Fibroblast of peridontal ligament (primary cell): ENCODE measurements at regions not wholly inside any gene's neighbourhood (a gene's known extent, or its start where the extent isn't known, plus 50 kb on each side); places are given as distances from the start of the nearest gene placed in this dataset.
"Not testable (repeated sequence)": the region's sequence is repeated elsewhere in the genome, so short reads cannot be mapped to it uniquely, and the experiment has no call there.

Experiments used
- DNase-seq: peaks from one replicate; pipeline ENCODE4 v3.0.0-alpha.2; 2010; ENCODE audit errors: extremely low read depth

DNA sequence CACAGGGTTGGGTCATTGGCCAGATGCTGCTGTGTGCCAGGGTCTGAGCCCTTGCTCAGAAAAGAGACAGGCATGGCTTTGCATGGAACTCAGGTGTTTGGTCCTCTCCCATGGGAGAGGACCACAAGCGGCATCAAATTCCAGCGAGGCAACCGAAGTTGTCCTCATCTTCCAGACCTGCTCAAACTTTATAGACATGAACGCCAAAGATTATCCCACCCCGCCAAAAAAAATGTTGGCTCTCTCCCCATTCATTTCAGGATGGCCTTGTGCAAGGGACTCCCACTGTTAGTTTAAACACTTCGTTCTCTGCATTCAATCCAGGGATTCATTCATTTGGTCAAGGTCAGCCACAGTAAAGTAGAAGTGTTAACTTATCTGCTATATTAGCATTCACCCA lies 360.8 kb upstream of the ZFHX3 start:
- no peak for DNase-seq

DNA sequence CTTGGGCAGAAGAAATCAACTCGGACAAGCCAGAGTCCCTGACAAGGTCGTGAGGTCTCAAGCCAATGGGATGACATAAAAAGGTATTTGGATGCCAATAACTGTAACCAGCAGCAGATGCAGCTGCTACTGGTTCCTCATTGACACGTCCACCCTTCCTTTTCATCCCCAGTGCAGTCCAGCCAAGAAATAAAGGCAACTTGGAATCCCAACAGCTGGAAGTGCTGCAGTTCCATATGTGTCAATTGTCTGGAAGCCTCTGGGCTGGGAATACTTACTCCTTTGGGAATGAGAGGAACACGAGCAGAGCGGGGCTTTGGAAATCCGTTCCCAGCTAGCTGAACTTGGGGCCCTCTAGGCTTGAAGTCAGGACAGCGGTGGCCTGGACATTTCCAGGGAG lies 360.4 kb upstream of the ZFHX3 start:
- DNase-seq: no peak

DNA sequence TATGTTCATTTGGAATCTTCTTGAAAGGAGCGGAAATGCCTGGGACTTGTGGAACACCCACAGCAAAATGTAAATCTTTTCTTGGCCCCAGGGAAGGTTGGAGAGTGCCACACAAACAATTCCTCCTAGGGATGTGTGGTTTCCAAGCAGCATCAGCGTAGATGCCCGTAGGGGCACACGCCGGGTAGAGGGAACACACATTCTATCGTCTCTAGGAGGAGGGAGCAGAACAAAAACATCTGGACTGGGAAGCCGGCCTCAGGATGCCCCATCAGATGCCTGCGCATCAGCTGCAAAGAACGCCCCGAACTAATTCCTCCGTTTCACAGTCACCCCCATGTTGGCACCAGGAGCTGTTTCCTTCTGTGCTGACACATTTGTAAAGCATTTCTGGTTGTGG lies 357.9 kb upstream of the ZFHX3 start:
- DNase-seq: no peak

DNA sequence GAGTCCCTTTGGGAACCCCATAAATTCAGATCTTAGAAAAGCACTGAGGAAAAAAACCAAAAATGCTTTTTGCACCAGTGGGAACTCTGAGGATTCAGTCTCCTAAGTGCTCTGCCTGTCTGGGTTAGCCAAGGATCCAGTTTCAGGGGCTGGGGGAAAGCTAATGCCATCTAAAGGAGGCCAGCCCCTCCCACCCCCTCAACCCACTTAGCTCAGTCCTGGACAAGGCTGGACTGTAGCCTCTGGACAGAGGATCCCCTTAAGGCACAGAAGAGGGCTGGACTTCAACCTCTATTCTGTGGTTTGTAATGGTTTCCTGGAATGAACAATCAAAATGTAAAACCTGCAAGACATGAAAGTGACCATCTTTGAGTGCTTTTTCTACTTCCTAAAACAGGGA lies 356.1 kb upstream of the ZFHX3 start:
- no peak for DNase-seq

GRCh38 chr16:73403291-73403690 lies 355.4 kb upstream of the ZFHX3 start:
- no peak for DNase-seq

GRCh38 chr16:73400951-73401350 lies 353.0 kb upstream of the ZFHX3 start:
- DNase-seq: no peak

DNA sequence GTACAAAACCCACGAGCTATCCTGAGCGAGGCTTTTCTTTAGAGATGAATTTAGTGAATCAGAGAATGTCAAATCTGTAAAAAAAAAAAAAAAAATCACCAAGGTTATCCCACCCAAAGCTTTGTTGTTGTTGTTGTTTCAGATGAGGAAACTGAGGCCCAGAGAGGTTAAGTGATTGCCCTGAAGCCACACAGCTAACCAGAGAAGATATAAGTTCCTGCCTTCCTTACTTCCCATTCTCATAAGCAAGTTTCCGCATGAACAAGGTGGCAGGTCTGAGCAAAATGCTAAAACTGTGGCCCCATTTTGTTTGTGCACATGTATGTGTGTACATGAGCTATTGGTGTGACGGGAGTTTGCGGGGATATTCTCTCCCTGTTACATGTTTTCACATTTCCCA lies 352.1 kb upstream of the ZFHX3 start:
- no peak for DNase-seq

- DNase-seq: no peak
These were observed 351.6 kb upstream of the ZFHX3 start for GRCh38 chr16:73399486-73399885.

DNA sequence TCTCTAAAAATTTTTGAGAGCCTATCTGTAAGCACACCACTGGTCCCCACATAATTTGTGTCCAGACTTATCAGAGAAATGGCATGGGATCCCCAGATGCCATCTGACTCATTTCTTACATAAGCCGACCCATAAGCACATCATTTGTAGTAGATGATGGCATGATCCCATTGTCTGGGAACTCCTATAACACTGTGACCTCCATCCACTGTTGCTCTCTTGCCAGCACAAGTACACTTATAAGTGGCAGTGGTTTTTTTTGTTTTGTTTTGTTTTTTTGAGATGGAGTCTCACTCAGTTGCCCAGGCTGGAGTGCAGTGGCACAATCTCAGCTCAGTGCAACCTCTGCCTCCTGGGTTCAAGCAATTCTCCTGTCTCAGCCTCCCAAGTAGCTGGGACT lies 350.7 kb upstream of the ZFHX3 start:
- DNase-seq: not testable (repeated sequence)

DNA sequence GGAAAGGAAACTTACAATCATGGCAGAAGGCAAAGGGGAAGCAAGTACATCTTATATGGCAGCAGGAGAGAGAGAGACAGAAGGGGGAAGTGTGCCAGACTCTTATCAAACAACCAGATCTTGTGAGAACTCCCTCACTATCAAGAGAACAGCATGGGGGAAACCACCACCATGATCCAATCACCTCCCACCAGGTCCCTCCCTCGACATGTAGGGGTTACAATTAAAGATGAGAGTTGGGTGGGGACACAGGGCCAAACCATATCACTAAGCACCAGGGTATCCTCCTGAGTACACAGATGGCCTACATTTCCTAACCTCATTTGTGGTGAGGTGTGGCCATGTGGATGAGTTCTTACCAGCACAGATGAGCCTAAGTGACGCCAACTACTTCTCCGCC lies 348.6 kb upstream of the ZFHX3 start:
- DNase-seq: no peak

- DNase-seq: no peak
These were observed 343.0 kb upstream of the ZFHX3 start for GRCh38 chr16:73390936-73391335.

DNA sequence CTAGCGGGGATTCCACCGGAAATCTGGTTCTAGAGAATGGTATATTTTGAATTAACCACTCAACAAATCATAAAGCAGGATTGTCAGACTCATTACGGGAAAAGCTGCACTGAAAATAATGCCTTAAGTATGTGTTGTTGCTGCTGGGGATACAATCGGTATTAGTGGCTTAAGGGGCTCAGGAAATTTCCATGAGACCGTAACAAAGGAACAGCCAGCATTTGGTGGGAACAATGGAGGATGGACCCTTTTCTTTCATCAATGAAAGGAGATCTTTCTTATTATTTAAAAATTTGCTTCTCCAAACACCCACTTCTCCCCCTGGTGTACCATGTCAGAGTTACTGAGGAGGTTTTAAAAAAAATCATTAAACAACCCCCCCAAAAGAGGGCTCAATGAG lies 342.6 kb upstream of the ZFHX3 start:
- DNase-seq: no peak

GRCh38 chr16:73389085-73389484 lies 341.2 kb upstream of the ZFHX3 start:
- no peak for DNase-seq

DNA sequence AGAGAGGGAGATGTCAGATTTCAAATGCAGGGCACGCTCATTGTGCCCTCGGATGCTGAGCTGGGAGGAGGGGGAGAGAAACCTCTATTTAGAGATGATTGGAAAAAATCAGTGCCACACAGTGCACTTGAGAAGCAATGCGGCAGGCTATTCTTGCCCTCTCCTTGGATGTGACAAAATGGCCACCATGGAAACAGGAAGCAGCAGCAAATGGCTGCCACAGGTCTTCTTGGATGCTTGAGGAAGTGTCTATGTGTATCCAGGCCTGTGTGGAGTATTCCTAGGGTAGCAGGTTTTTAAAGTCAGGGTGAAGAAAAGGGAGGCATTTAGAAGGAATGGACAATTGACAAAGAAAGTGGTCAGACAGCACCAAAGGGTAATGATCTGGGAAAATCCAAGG lies 340.1 kb upstream of the ZFHX3 start:
- no peak for DNase-seq

DNA sequence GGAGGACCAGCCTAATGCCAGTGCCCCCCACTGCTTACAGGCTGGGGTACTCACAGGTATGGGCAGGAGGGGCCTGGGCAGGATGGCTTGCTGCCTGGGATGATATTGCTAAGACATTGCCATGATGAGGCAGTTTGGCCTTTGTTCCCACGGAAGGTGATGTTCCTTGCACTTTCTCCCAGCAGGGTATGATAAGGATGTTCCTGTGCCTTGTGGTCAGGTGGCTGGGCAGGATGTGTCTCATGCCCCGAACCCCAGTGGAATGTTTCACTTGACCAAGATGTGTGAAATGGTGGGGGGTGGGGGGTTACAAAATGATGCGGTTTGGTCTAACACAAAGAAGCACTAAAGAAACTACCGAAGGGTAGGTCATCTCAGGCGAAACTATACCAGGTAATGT lies 337.8 kb upstream of the ZFHX3 start:
- no peak for DNase-seq

GRCh38 chr16:73384506-73385089 lies 336.7 kb upstream of the ZFHX3 start:
- no peak for DNase-seq

DNA sequence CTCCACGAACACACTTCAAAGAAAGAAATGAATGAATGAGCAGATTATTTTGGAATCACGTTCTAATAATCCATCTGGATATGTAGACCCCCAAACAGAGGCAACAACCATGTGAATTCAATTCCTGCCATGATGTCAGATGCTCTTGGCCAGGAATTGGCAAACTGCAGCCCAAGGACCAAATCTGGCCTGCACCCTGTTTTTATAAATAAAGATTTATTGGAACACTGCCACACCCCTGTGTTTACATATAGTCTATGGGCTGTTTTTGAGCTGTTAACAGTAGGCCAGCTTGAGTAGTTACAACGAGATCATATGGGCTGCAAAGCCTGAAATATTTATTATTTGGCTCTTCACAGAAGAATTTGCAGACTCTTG lies 336.0 kb upstream of the ZFHX3 start:
- no peak for DNase-seq

DNA sequence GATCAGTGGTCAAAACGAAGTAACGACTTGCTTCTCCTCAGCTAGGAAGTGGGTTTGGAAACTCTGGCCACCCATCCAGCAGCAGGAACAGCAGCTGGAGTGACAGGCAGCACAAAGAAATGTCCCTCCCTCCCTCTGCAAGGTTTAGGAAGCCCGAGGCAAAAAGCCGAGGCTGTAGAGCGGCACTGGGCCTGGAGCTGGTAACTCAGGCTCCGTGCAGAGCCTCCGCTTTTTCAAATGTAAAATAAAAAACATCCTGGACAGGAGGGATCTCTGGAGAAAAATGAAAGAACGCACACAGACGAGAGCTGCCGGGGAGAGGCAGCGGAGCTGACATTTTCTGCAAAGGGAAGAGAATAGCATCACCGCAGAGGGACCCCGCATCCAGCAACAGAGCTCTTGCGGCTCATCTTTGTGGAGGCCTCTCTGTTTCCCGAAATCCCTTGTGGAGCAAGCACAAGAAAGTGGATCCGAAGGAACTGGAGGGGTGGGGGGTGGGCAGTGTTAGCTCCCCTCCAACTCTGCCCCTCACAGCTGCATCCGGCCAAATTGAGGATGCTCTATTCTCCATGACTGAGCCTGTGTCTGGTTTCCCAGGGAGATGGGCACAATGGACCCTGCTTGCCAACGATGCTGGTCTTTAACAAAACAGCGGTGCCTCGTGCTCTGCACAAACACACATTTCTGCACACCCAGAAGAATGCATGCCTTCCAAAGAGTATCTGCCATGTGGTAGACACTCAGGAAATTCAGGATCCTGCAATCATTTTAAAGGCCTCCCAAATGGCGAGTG lies 335.5 kb upstream of the ZFHX3 start:
- DNase-seq: no peak

GRCh38 chr16:73378471-73378870 lies 330.5 kb upstream of the ZFHX3 start:
- DNase-seq: no peak

GRCh38 chr16:73371584-73372319 lies 323.8 kb upstream of the ZFHX3 start:
- DNase-seq: no peak

- DNase-seq: no peak
These were observed 321.9 kb upstream of the ZFHX3 start for GRCh38 chr16:73369851-73370250.

GRCh38 chr16:73368715-73369114 lies 320.8 kb upstream of the ZFHX3 start:
- no peak for DNase-seq

GRCh38 chr16:73365016-73365551 lies 317.2 kb upstream of the ZFHX3 start:
- no peak for DNase-seq
